ENCODE measurements at regions not wholly inside any gene's neighbourhood (a gene's known extent, or its start where the extent isn't known, plus 50 kb on each side); places are given as distances from the start of the nearest gene placed in this dataset.

GRCh38 chr1:57637155-57637554, 213.3 kb upstream of the DAB1 start:
- peak; percentile 77 for DNase-seq (ENCODE audit: low read depth)
- H3K4me3 ChIP-seq (replicated peaks; ENCODE audit: low read depth, low read length): no peak overlapping the region
- no peak for TF ChIP-seq CTCF (IDR thresholded peaks at IDR 0.05; ENCODE audit: low read length, missing control alignments)

GRCh38 chr1:57633881-57634280, 210.0 kb upstream of the DAB1 start:
- no peak for TF ChIP-seq CTCF (IDR thresholded peaks at IDR 0.05; ENCODE audit: low read length, missing control alignments)
- no peak for DNase-seq (ENCODE audit: low read depth)
- no peak overlapping the region for H3K4me3 ChIP-seq (replicated peaks; ENCODE audit: low read depth, low read length)

GRCh38 chr1:57633056-57633455, 209.2 kb upstream of the DAB1 start:
- H3K4me3 ChIP-seq (replicated peaks; ENCODE audit: low read depth, low read length): no peak overlapping the region
- no peak for DNase-seq (ENCODE audit: low read depth)
- TF ChIP-seq CTCF (IDR thresholded peaks at IDR 0.05; ENCODE audit: low read length, missing control alignments): no peak

GRCh38 chr1:57632401-57632800, 208.5 kb upstream of the DAB1 start:
- no peak overlapping the region for H3K4me3 ChIP-seq (replicated peaks; ENCODE audit: low read depth, low read length)
- DNase-seq (ENCODE audit: low read depth): peak; percentile 56
- no peak for TF ChIP-seq CTCF (IDR thresholded peaks at IDR 0.05; ENCODE audit: low read length, missing control alignments)

- no peak for TF ChIP-seq CTCF (IDR thresholded peaks at IDR 0.05; ENCODE audit: low read length, missing control alignments)
- DNase-seq (ENCODE audit: low read depth): no peak
- H3K4me3 ChIP-seq (replicated peaks; ENCODE audit: low read depth, low read length): no peak overlapping the region
These were observed 203.8 kb upstream of the DAB1 start for GRCh38 chr1:57627612-57628011.

- TF ChIP-seq CTCF (IDR thresholded peaks at IDR 0.05; ENCODE audit: low read length, missing control alignments): no peak
- H3K4me3 ChIP-seq (replicated peaks; ENCODE audit: low read depth, low read length): no peak overlapping the region
- no peak for DNase-seq (ENCODE audit: low read depth)
These were observed 200.1 kb upstream of the DAB1 start for GRCh38 chr1:57623791-57624538.
